GM23248 (cell line): ENCODE measurements at regions not wholly inside any gene's neighbourhood (a gene's known extent, or its start where the extent isn't known, plus 50 kb on each side); places are given as distances from the start of the nearest gene placed in this dataset.

Experiments used
- EZH2 ChIP-seq: fragments of 200-600 bp; sonication (generic); IDR thresholded peaks from 2 replicates; pipeline ENCODE4 v1.6.1; 2018; ENCODE audit warnings: antibody characterized with exemption, mild to moderate bottlenecking; ENCODE audit not compliant: insufficient read depth, poor library complexity, severe bottlenecking
- EZH2phosphoT487 ChIP-seq: fragments of 200-600 bp; sonication (generic); IDR thresholded peaks from 2 replicates; pipeline ENCODE4 v1.6.1; 2018; ENCODE audit warnings: antibody characterized with exemption, moderate library complexity, mild to moderate bottlenecking, low read depth; ENCODE audit not compliant: insufficient read depth

GRCh38 chr14:86683561-86683960, 1153.6 kb downstream of the FLRT2 start:
- TF ChIP-seq EZH2, result no peak
- no peak for TF ChIP-seq EZH2phosphoT487
